IPS-18a (cell line): ENCODE measurements at regions not wholly inside any gene's neighbourhood (a gene's known extent, or its start where the extent isn't known, plus 50 kb on each side); places are given as distances from the start of the nearest gene placed in this dataset.

Experiments
- H3K27ac ChIP-seq: one replicate; pipeline ENCODE4 v1.5.1; 2013; ENCODE audit warnings: low read length
- H3K27me3 ChIP-seq: one replicate; pipeline ENCODE4 v1.6.1; 2013; ENCODE audit warnings: mild to moderate bottlenecking, low read length; ENCODE audit not compliant: control insufficient read depth, insufficient read depth
- H3K36me3 ChIP-seq: one replicate; pipeline ENCODE4 v1.6.1; 2013; ENCODE audit warnings: low read depth, low read length; ENCODE audit not compliant: control insufficient read depth
- H3K4me1 ChIP-seq: one replicate; pipeline ENCODE4 v1.6.1; 2013; ENCODE audit warnings: low read depth, low read length; ENCODE audit not compliant: control insufficient read depth
- H3K4me3 ChIP-seq: one replicate; pipeline ENCODE4 v1.5.1; 2013; ENCODE audit warnings: low read length
- H3K9ac ChIP-seq: one replicate; pipeline ENCODE4 v1.6.1; 2013; ENCODE audit warnings: mild to moderate bottlenecking, low read length, moderate library complexity
- H3K9me3 ChIP-seq: one replicate; pipeline ENCODE4 v1.6.1; 2013; ENCODE audit warnings: low read depth, low read length; ENCODE audit not compliant: control insufficient read depth

DNA sequence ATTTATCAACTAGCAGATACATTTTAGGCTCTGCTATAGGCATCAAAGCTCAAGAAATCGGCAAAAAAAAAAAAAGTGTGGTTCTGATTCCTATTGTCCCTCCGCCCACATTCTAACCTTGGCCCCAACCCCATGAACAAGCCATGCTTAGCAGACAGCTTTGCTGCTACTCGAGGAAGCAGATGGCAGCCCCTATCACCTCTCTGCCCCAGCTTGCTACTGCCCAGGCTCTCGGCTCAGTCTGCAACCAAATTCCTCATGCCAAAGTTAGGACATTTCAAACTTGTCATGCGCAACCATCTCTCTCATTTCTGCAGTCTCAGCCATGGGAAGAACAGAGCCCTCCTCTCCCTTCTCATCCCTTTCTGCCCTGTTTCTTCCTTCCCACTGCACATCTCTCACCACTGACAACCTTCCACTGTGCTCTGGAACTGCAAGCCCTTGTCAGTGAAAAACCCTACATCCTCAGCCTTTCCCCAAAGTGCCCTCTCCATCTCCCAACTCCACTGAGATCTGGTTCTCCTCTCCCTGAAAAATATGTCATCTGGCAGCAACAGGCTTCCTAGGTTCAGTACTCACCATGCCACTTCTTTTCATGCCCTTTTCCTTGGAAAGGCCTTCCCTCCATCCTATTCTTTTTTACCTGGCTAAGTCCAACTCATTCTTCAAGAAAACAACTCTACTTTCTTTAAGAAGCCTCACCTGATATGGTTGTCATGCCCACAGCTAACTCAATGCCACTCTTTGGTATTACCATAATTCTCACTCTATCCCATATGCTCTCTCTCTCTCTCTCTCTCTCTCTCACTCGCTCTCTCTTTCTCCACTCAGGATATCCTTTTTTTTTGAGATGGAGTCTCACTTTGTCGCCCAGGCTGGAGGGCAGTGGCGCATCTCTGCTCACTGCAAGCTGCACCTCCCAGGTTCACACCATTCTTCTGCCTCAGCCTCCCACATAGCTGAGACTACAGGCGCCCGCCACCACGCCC is 60.1 kb upstream of the FHIP2A start:
- no peak overlapping the region for H3K9ac ChIP-seq
- H3K27ac ChIP-seq: no peak overlapping the region
- H3K9me3 ChIP-seq: no peaks in the 10 kb centered on the region
- peaks cover 9% of the 10 kb centered on the region for H3K27me3 ChIP-seq
- no peaks in the 10 kb centered on the region for H3K36me3 ChIP-seq
- H3K4me3 ChIP-seq: no peak overlapping the region
- no peaks in the 10 kb centered on the region for H3K4me1 ChIP-seq

DNA sequence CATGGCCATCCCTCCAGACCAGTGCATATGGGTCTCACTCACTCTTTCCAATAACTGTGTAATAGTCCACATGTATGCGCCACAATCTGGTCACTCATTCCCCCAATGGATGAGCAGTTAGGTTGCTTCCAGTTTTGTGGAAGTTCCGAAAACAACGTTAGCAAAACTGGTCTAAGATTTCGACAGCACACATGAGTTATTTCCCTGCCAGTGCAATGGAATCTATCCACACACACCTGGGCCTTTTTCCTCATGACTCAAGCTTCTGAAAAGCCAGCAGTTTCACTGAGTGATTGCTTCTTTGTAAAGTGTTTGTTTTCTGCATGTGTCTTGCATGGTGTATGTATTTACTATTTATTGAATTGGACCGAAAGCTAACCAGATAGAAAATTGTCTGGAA is 58.8 kb upstream of the FHIP2A start:
- Histone ChIP-seq H3K9ac (no peak overlapping the region), H3K36me3 (no peaks in the 10 kb centered on the region), H3K9me3 (no peaks in the 10 kb centered on the region), H3K4me3 (no peak overlapping the region), H3K27me3 (peaks cover 20% of the 10 kb centered on the region), H3K4me1 (peaks cover 5% of the 10 kb centered on the region), H3K27ac (no peak overlapping the region)

DNA sequence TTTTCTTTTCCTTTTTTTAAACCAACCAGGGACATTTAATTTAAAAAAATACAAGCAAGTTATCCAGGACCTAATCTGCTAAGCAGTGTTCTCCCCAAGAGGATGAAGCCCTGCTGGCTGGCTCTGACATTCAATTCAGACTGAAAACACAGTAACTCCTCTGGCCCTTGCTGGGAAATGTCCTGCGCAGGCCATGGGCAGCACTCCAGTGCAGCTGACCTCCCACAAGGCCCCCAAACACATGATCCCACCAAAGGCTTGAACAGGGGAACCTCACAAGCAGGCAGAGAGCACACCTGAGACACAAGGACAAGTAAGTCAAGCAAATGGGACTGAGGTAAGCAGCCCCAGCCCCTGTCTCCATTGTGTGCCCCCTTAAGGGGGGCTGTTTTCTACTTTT is 56.9 kb upstream of the FHIP2A start:
- H3K4me3 ChIP-seq: no peak overlapping the region
- no peak overlapping the region for H3K27ac ChIP-seq
- H3K36me3 ChIP-seq: no peaks in the 10 kb centered on the region
- peaks cover 34% of the 10 kb centered on the region for H3K27me3 ChIP-seq
- peaks cover 5% of the 10 kb centered on the region for H3K4me1 ChIP-seq
- no peaks in the 10 kb centered on the region for H3K9me3 ChIP-seq
- H3K9ac ChIP-seq: no peak overlapping the region

DNA sequence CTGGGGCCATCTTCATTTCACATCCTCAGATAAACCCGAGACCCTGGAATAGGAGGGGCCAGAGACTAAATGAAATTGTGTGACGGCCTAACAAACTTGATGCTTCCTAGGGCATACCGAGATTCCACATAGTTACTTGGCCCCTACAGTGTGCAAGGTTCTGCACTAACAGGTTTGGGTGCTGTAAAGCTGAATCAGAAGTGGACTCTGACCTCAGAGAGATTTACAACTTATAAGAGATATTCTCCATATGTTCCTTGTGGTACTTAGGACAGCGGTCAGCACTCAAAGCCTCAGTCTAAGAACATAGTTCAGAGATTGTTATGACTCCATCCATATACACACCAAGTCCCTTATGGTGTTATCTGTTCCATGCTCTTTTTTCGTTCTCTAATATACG is 55.1 kb upstream of the FHIP2A start:
- Histone ChIP-seq H3K4me1 (peaks cover 5% of the 10 kb centered on the region), H3K9me3 (no peaks in the 10 kb centered on the region), H3K36me3 (no peaks in the 10 kb centered on the region), H3K9ac (no peak overlapping the region), H3K27me3 (peaks cover 38% of the 10 kb centered on the region), H3K4me3 (peak overlapping the region; percentile 63), H3K27ac (no peak overlapping the region)

DNA sequence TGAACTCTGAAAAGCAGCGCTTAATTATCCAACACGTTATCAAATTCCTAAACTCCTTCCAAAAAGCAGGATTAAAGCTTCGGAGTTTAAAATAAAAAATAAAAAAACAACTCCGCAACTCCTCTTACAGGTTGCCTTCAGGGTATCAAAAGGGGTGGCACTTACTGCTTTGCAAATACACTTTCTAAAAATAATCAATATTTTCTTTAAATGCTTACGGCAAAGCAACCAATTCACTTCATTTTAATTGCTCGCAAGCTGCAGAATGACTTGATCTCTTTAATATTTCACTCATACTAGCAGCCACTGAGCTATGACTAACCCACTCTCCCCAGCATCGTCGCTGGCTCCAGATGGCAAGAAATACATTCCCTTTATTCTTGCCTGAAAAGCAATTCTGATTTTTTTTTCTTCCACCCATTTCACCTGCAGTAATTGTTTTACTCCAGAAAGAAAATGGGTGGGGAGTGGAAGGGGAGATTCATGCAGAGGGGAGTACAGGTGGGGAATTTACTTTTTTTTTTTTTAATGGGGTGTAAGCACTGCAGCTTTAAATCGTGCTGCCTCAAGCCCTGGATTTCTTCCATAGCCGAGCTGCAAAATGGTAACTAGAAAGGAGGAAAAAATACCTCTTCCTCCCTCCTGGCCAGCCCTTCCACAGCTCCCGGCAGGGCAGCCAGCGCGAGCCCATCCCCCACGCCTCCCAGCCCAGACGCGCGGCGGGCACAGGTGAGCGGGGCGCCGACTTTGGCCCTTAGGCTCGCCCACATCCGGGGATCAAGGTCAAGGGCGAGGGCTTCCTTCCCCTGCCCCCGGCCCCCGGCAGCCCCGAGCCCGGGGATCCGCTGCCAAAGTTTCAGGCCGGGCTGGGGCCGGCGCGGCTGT is 54.2 kb upstream of the FHIP2A start:
- Histone ChIP-seq H3K4me1 (peaks cover 5% of the 10 kb centered on the region), H3K27me3 (peaks cover 38% of the 10 kb centered on the region), H3K4me3 (peak overlapping the region; percentile 63)

DNA sequence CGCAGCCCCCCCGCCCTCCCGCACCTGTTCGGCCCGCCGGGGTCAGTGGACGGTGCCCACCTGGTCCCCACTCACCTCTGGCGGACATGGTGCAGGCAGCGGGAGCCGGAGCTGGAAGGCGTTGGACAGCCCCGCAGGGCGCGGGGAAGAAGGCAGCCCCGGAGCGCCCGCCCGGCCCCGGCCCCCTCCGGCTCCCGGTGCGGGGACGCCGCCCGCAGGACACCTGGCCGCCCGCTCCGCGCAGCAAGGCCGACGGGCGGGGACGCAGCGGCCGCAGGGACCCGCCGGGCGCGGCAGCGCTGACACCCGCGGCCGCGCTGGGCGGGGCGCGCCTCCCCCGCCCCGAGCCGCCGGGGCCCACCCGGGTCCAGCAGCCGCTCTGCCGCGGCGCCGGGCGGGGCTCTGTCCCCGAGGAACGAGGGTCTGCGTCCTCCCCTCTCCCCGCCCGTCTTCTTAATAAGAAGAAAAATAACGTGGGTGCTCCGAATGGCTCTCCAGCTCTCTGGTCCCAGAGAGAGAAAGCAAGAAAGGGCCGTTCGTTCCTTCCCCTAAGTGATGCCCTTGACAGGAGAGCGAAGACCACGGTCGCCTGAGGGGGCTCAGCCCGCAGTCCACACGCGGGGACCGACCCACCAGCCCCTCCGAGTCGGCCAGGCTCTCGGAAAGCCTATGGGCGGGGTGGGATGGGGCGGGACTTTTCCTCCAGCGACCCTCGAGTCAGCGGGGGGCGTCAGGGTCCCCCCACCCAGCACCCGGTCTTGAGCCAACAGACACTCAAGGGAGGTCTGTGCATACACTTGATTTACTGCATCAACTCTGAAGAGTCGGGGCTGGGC is 53.4 kb upstream of the FHIP2A start:
- Histone ChIP-seq H3K4me3 (peak overlapping the region; percentile 63), H3K9ac (no peak overlapping the region), H3K9me3 (no peaks in the 10 kb centered on the region), H3K4me1 (peaks cover 5% of the 10 kb centered on the region), H3K27ac (no peak overlapping the region), H3K27me3 (peaks cover 38% of the 10 kb centered on the region), H3K36me3 (no peaks in the 10 kb centered on the region)

More for the DNA sequence above, 54.2 kb upstream of the FHIP2A start:
- H3K9me3 ChIP-seq: no peaks in the 10 kb centered on the region
- H3K36me3 ChIP-seq: no peaks in the 10 kb centered on the region
- peak overlapping the region; percentile 16 for H3K9ac ChIP-seq
- no peak overlapping the region for H3K27ac ChIP-seq

DNA sequence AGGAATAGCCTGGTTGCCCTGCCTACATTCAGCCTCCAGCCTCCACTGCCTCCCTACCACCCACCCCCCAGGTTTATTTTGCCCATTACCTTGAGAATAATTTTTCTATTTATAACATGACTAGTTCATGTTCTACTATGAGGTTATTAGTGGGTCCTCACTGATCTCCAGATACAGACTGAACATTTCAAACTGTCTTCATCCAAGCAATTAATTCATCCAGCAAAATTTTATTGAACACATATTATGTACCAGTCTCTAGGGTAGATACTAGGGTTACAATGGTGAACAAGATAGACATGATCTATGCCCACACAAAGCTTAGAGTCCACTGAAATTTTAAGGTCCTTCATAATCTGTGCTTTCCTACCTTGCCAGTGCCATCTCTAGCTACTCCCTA is 51.6 kb upstream of the FHIP2A start:
- no peak overlapping the region for H3K9ac ChIP-seq
- H3K27ac ChIP-seq: no peak overlapping the region
- H3K4me3 ChIP-seq: no peak overlapping the region
- no peaks in the 10 kb centered on the region for H3K9me3 ChIP-seq
- H3K4me1 ChIP-seq: peaks cover 5% of the 10 kb centered on the region
- H3K27me3 ChIP-seq: peaks cover 38% of the 10 kb centered on the region
- no peaks in the 10 kb centered on the region for H3K36me3 ChIP-seq

DNA sequence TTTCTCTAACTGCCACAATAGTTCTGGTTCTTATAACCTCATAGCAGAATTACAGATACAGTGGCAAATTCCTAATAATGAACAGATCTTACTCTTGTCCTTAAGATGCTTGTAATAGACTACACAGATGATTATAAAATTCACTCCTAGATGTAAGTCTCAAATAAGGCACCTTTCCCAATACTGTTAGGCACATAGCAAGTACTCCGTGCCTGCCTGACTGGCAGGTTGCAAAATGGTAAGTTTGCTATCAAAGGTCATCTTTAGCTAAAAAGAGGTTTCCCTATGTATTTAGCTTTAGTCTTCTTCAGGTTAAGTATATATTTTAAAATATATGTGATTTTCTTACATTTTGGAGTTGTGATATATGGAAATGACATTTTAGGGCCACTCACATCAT is 50.4 kb upstream of the FHIP2A start:
- no peak overlapping the region for H3K4me3 ChIP-seq
- H3K36me3 ChIP-seq: no peaks in the 10 kb centered on the region
- H3K9ac ChIP-seq: no peak overlapping the region
- H3K27ac ChIP-seq: no peak overlapping the region
- peaks cover 5% of the 10 kb centered on the region for H3K4me1 ChIP-seq
- H3K9me3 ChIP-seq: no peaks in the 10 kb centered on the region
- peaks cover 33% of the 10 kb centered on the region for H3K27me3 ChIP-seq

DNA sequence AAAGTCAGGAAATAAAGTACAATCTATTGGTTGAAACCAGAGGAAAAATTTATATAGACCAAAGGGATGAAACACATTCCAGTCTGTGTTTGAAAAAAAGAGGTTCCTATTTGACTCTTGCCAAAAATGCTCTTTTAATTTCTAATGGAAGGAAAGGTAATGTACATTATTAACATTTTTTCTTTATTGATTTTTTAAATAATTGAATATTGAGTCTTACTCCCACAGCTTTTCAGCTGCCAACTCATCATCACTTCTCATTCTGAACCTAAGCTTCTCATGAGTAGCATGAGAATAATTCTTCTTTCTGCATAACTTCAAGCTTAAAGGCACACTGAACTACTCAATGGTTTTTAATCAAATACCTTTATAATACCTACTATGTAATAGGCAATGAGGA is 49.8 kb upstream of the FHIP2A start:
- peaks cover 27% of the 10 kb centered on the region for H3K27me3 ChIP-seq
- peaks cover 4% of the 10 kb centered on the region for H3K4me1 ChIP-seq

More for the DNA sequence above, 49.8 kb upstream of the FHIP2A start:
- Histone ChIP-seq H3K9me3 (no peaks in the 10 kb centered on the region), H3K36me3 (no peaks in the 10 kb centered on the region), H3K9ac (no peak overlapping the region), H3K27ac (no peak overlapping the region), H3K4me3 (no peak overlapping the region)
